H1 (cell line): ENCODE measurements at regions not wholly inside any gene's neighbourhood (a gene's known extent, or its start where the extent isn't known, plus 50 kb on each side); places are given as distances from the start of the nearest gene placed in this dataset.

ENCODE experiments used
- CTCF ChIA-PET: fragments of 300-600 bp; sonication (Branson Sonifier 250); formaldehyde crosslinking; loops from one replicate; lab custom pipeline; 2021; ENCODE audit not compliant: partially characterized antibody; lab: Charles Lee
- POLR2A ChIA-PET: fragments of 300-600 bp; sonication (Branson Sonifier 250); formaldehyde crosslinking; loops from one replicate; lab custom pipeline; 2021; ENCODE audit warnings: inconsistent platforms; ENCODE audit not compliant: partially characterized antibody; lab: Charles Lee
- DNase-seq, 2 experiments: peaks; one replicate each; pipeline versions ENCODE4 v3.0.0 to v3.0.0-alpha.2; 2010 to 2022; ENCODE audit warnings: low spot score in 2 of 2, low read depth in 1 of 2, mixed read lengths in 1 of 2
- FAIRE-seq: peaks from 2 replicates; lab custom pipeline; 2011; peaks lifted over from hg19 to GRCh38; lab: Jason Lieb, UNC
- H2AFZ ChIP-seq: 2 replicates; pipeline ENCODE4 v1.8.1; 2012; ENCODE audit warnings: low read length, inconsistent platforms
- H2AK5ac ChIP-seq: 2 replicates; pipeline ENCODE4 v1.6.1; 2013; ENCODE audit warnings: low read depth, low read length
- H2BK120ac ChIP-seq: replicated peaks from 2 replicates; pipeline ENCODE3; 2013; ENCODE audit warnings: low read depth, low read length, inconsistent platforms
- H2BK12ac ChIP-seq: 2 replicates; pipeline ENCODE4 v1.6.1; 2013; ENCODE audit warnings: low read depth, low read length
- H2BK15ac ChIP-seq: 2 replicates; pipeline ENCODE4 v1.6.1; 2013; ENCODE audit warnings: low read length
- H2BK20ac ChIP-seq: 2 replicates; pipeline ENCODE4 v1.6.1; 2013; ENCODE audit warnings: low read length
- H2BK5ac ChIP-seq: 2 replicates; pipeline ENCODE4 v1.6.1; 2013; ENCODE audit warnings: low read depth, low read length
- H3K14ac ChIP-seq: 2 replicates; pipeline ENCODE4 v1.6.1; 2013; ENCODE audit warnings: inconsistent platforms; ENCODE audit not compliant: insufficient read length
- H3K18ac ChIP-seq: 2 replicates; pipeline ENCODE4 v1.6.1; 2013; ENCODE audit warnings: low read length; ENCODE audit errors: extremely low read depth
- H3K23ac ChIP-seq: 2 replicates; pipeline ENCODE4 v1.6.1; 2013; ENCODE audit warnings: inconsistent platforms; ENCODE audit not compliant: insufficient read length
- H3K23me2 ChIP-seq: 2 replicates; pipeline ENCODE4 v1.6.1; 2013; ENCODE audit warnings: low read depth, low read length
- H3K27ac ChIP-seq: 2 replicates; pipeline ENCODE4 v1.6.1; 2011; ENCODE audit warnings: low read depth, low read length, inconsistent platforms
- H3K27me3 ChIP-seq, 4 experiments: replicated peaks in 1 of 4; 1 replicate in 1 of 4; 2 replicates in 3 of 4; pipeline versions ENCODE4 v1.6.1 to v1.8.1; 2011 to 2013; ENCODE audit warnings: low read length in 3 of 4, mild to moderate bottlenecking in 3 of 4, inconsistent platforms in 2 of 4, mixed read lengths in 2 of 4, moderate library complexity in 1 of 4; ENCODE audit not compliant: control insufficient read depth in 3 of 4, insufficient read depth in 3 of 4; ENCODE audit errors: extremely low read depth in 1 of 4
- H3K36me3 ChIP-seq, 4 experiments: 2 replicates each; pipeline versions ENCODE4 v1.6.1 to v1.8.1; 2011 to 2013; ENCODE audit warnings: mild to moderate bottlenecking in 4 of 4, low read length in 3 of 4, moderate library complexity in 2 of 4, control low read depth in 1 of 4, inconsistent platforms in 1 of 4; ENCODE audit not compliant: insufficient read depth in 4 of 4, control insufficient read depth in 2 of 4
- H3K4ac ChIP-seq: replicated peaks from 2 replicates; pipeline ENCODE3; 2013; ENCODE audit warnings: low read length, low read depth, mixed read lengths, inconsistent platforms; ENCODE audit not compliant: insufficient read length
- H3K4me1 ChIP-seq, 4 experiments: replicated peaks in 1 of 4; 1 replicate in 1 of 4; 2 replicates in 3 of 4; pipeline versions ENCODE4 v1.6.1 to v1.8.1; 2011 to 2013; ENCODE audit warnings: low read length in 3 of 4, inconsistent platforms in 2 of 4, mixed read lengths in 1 of 4; ENCODE audit not compliant: insufficient read depth in 4 of 4, control insufficient read depth in 3 of 4
- H3K4me2 ChIP-seq, 2 experiments: 2 replicates each; pipeline versions ENCODE4 v1.6.1 to v1.8.1; 2011 to 2013; ENCODE audit warnings: low read depth in 2 of 2, low read length in 2 of 2, control low read depth in 1 of 2, inconsistent platforms in 1 of 2, mild to moderate bottlenecking in 1 of 2; ENCODE audit not compliant: insufficient read depth in 1 of 2
- H3K4me3 ChIP-seq, 4 experiments: fragments of 200-600, 300-600 bp in 1 of 4; sonication (generic), shearing (Covaris generic), sonication (Bioruptor Twin) in 1 of 4; 2 replicates each; pipeline versions ENCODE4 v1.5.1 to v1.8.1; 2011 to 2016; ENCODE audit warnings: low read length in 4 of 4, low read depth in 3 of 4, control low read depth in 2 of 4, inconsistent platforms in 2 of 4, mild to moderate bottlenecking in 2 of 4, mixed read lengths in 1 of 4, moderate library complexity in 1 of 4; ENCODE audit not compliant: insufficient read depth in 2 of 4; ENCODE audit errors: extremely low read depth in 1 of 4
- H3K56ac ChIP-seq: replicated peaks from 2 replicates; pipeline ENCODE3; 2013; ENCODE audit warnings: low read depth, mild to moderate bottlenecking, mixed read lengths, low read length, inconsistent platforms; ENCODE audit not compliant: insufficient read length
- H3K79me1 ChIP-seq: 2 replicates; pipeline ENCODE4 v1.6.1; 2013; ENCODE audit warnings: low read depth, low read length, control low read depth
- H3K79me2 ChIP-seq, 2 experiments: 2 replicates each; pipeline versions ENCODE4 v1.6.1 to v1.8.1; 2012 to 2013; ENCODE audit warnings: low read length in 2 of 2, mild to moderate bottlenecking in 2 of 2, inconsistent platforms in 1 of 2; ENCODE audit not compliant: insufficient read depth in 2 of 2, control insufficient read depth in 1 of 2
- H3K9ac ChIP-seq, 4 experiments: replicated peaks in 1 of 4; 1 replicate in 1 of 4; 2 replicates in 3 of 4; pipeline versions ENCODE4 v1.6.1 to v1.8.1; 2011 to 2013; ENCODE audit warnings: low read depth in 3 of 4, low read length in 3 of 4, control low read depth in 2 of 4, mild to moderate bottlenecking in 2 of 4, moderate library complexity in 2 of 4, inconsistent platforms in 1 of 4; ENCODE audit errors: extremely low read depth in 1 of 4
- H3K9me3 ChIP-seq, 2 experiments: 2 replicates each; pipeline versions ENCODE4 v1.6.1 to v1.8.1; 2012 to 2013; ENCODE audit warnings: mild to moderate bottlenecking in 2 of 2, moderate library complexity in 2 of 2, control low read depth in 1 of 2, inconsistent platforms in 1 of 2, low read depth in 1 of 2, low read length in 1 of 2, mixed read lengths in 1 of 2; ENCODE audit not compliant: insufficient read depth in 2 of 2
- H4K20me1 ChIP-seq, 2 experiments: replicated peaks in 1 of 2; 2 replicates each; pipeline versions ENCODE3 to v1.8.1; 2011 to 2013; ENCODE audit warnings: inconsistent platforms in 2 of 2, low read length in 2 of 2, mild to moderate bottlenecking in 1 of 2; ENCODE audit not compliant: insufficient read depth in 2 of 2, control insufficient read depth in 1 of 2
- H4K5ac ChIP-seq: 2 replicates; pipeline ENCODE4 v1.6.1; 2013; ENCODE audit warnings: low read length, low read depth, mixed read lengths, inconsistent platforms; ENCODE audit not compliant: insufficient read length
- H4K8ac ChIP-seq: 2 replicates; pipeline ENCODE4 v1.8.0; 2013; ENCODE audit warnings: mild to moderate bottlenecking, moderate library complexity, low read length, inconsistent platforms; ENCODE audit not compliant: insufficient read depth; ENCODE audit errors: extremely low read depth
- H4K91ac ChIP-seq: replicated peaks from 2 replicates; pipeline ENCODE3; 2013; ENCODE audit warnings: low read length, mixed read lengths, inconsistent platforms; ENCODE audit not compliant: insufficient read length
- KDM5A ChIP-seq: fragments of 200-600 bp; IDR thresholded peaks from 2 replicates; pipeline ENCODE4 v1.7.1; 2012; ENCODE audit warnings: mild to moderate bottlenecking, low read length, inconsistent platforms, mixed read lengths
- RAD21 ChIP-seq, 2 experiments: IDR thresholded peaks in 1 of 2; conservative IDR thresholded peaks in 1 of 2; 2 replicates each; pipeline ENCODE4 v1.6.1; 2011; ENCODE audit warnings: low read depth in 2 of 2, low read length in 2 of 2, improper control_type of control experiment in 1 of 2, inconsistent platforms in 1 of 2, mild to moderate bottlenecking in 1 of 2, moderate library complexity in 1 of 2
- SP4 ChIP-seq: IDR thresholded peaks from 2 replicates; pipeline ENCODE4 v1.6.1; 2012; ENCODE audit warnings: low read length, inconsistent platforms
- SUZ12 ChIP-seq: fragments of 200-600 bp; sonication (generic); IDR thresholded peaks from 2 replicates; pipeline ENCODE4 v1.6.1; 2012; ENCODE audit warnings: mild to moderate bottlenecking, inconsistent platforms, low read length, moderate library complexity, mixed read lengths
- WGBS, 2 experiments: shearing (Covaris generic) in 1 of 2; methylation state at CpG; one replicate each; pipeline versions ENCODE4 v1.1.6 to v1.1.7; 2013 to 2015; ENCODE audit warnings: low lambda C conversion rate in 2 of 2, mixed read lengths in 2 of 2, inconsistent platforms in 1 of 2, low coverage in 1 of 2, missing lambda C conversion rate in 1 of 2; ENCODE audit not compliant: insufficient replicate concordance in 2 of 2, insufficient coverage in 1 of 2, insufficient read length in 1 of 2; ENCODE audit errors: extremely low coverage in 1 of 2, missing lambda C conversion rate in 1 of 2; 5-methylcytosine and 5-hydroxymethylcytosine counted together

DNA sequence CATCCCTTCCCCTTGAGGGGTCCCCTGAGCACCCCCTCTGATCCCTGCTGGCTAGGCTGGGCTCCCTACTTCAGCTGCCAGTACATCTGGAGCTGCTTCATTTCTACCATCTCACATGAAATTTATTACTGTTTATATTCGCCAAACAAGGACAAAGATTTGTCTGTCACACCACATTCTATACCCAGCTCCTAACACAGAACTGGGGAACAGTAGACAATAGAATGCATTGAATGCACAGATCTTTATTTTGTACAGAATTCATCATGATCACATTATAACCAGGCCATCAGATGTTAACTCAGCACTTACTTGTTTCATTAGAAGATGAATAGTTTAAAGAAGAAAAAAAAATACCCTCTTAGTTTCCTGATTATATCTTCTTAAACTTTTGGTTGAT, 159.4 kb downstream of the KLF5 start:
- H3K4me3 ChIP-seq: no peak overlapping the region
- H3K27ac ChIP-seq: no peak overlapping the region
- POLR2A ChIA-PET: no interaction called here

More for the DNA sequence above, 159.4 kb downstream of the KLF5 start:
- Histone ChIP-seq H3K23ac (no peak overlapping the region), H2AK5ac (no peak overlapping the region), H3K56ac (no peak overlapping the region), H4K8ac (peak overlapping the region; percentile 80; the same call in 1 of the 2 replicates), H3K79me1 (no peaks in the 10 kb centered on the region), H3K4me2 (no peak overlapping the region), H3K18ac (no peak overlapping the region), H2BK15ac (no peak overlapping the region), H3K36me3 (no peaks in the 10 kb centered on the region), H2AFZ (no peak overlapping the region), H3K9ac (no peak overlapping the region), H2BK20ac (no peak overlapping the region), H3K79me2 (no peaks in the 10 kb centered on the region), H2BK120ac (no peak overlapping the region), H4K91ac (no peak overlapping the region), H2BK5ac (no peak overlapping the region), H3K4me1 (peaks cover 0 to 1% (median under 1%) of the 10 kb centered on the region in 4 experiments; a peak in 1 of 7 replicates), H2BK12ac (no peak overlapping the region), H3K14ac (no peak overlapping the region), H3K9me3 (no peaks in the 10 kb centered on the region), H4K20me1 (no peaks in the 10 kb centered on the region), H3K4ac (no peak overlapping the region), H3K27me3 (no peaks in the 10 kb centered on the region), H4K5ac (no peak overlapping the region), H3K23me2 (no peaks in the 10 kb centered on the region)
- no peak for FAIRE-seq
- WGBS, 2 experiments: 80% methylated on average over 1 of the region's 1 CpG; no CpG with 5 or more reads in 1 of the 2 experiments
- CTCF ChIA-PET: no interaction called here
- TF ChIP-seq SUZ12: no peak
- no peak for TF ChIP-seq SP4
- no peak for TF ChIP-seq RAD21 (IDR thresholded peaks at IDR 0.05 in 1 of 2, conservative IDR thresholded peaks at IDR 0.05 in 1 of 2; ENCODE audit: low read depth in 2 of 2, low read length in 2 of 2)
- TF ChIP-seq KDM5A: no peak
- DNase-seq: no peak
